ENCODE measurements at regions not wholly inside any gene's neighbourhood (a gene's known extent, or its start where the extent isn't known, plus 50 kb on each side); places are given as distances from the start of the nearest gene placed in this dataset.

DNA sequence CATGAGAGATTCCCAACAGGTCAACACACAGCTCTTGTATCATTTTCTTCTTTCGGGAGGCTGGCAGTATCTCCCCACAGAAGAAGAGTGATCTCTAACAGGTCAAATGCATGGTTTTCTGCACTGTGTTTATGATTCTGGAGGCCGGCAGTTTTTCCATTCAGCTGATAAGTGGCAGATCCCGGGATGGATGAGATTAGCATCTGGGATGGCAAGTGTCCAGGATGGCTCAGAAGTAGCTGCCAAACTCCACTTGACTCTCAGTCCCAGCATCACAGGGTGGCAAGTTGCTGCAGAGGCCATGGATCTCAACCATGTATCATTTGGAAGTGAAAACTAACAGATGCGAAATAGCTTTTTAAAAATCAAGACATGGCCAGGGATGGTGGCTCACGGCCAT, 97.8 kb upstream of the SLC44A1 start:
- TF ChIP-seq CTCF (IDR thresholded peaks at IDR 0.05) (no peak), POLR2A (IDR thresholded peaks at IDR 0.05) (no peak), POLR2AphosphoS5 (IDR thresholded peaks at IDR 0.05) (no peak)
